Endothelial cell of umbilical vein (primary cell): ENCODE measurements at regions not wholly inside any gene's neighbourhood (a gene's known extent, or its start where the extent isn't known, plus 50 kb on each side); places are given as distances from the start of the nearest gene placed in this dataset.

Experiments
- BruUV-seq: library from RNA; stranded (reverse); fragments of 400-500 nt; replicated peaks from 2 replicates; lab custom pipeline; 2021; lab: Mats Ljungman, UMichigan
- CTCF ChIA-PET: fragments of 300-600, 350-600 bp; sonication (Branson Sonifier 250); formaldehyde crosslinking; loops from one replicate; lab custom pipeline; 2021; ENCODE audit warnings: antibody characterized with exemption, inconsistent platforms; lab: Charles Lee
- POLR2A ChIA-PET: fragments of 300-600, 350-600 bp; sonication (Branson Sonifier 250); formaldehyde crosslinking; loops from one replicate; lab custom pipeline; 2021; ENCODE audit warnings: antibody characterized with exemption, inconsistent platforms; lab: Charles Lee
- DNase-seq: peaks from one replicate; pipeline ENCODE4 v3.0.0-alpha.2; 2011; ENCODE audit warnings: low read depth, low spot score
- FAIRE-seq: peaks from 2 replicates; lab custom pipeline; 2011; peaks lifted over from hg19 to GRCh38; lab: Jason Lieb, UNC
- H2AFZ ChIP-seq: 2 replicates; pipeline ENCODE4 v1.6.0; 2012; ENCODE audit warnings: low read depth, low read length, control low read depth, inconsistent platforms
- H3K27ac ChIP-seq: 2 replicates; pipeline ENCODE4 v1.5.1; 2011; ENCODE audit warnings: low read depth, mild to moderate bottlenecking, control low read depth, low read length, moderate library complexity; ENCODE audit not compliant: insufficient read depth
- H3K27me3 ChIP-seq, 2 experiments: 2 replicates each; pipeline versions ENCODE4 v1.6.0 to v1.6.1; 2011; ENCODE audit warnings: low read length in 2 of 2, mixed read lengths in 1 of 2; ENCODE audit not compliant: control insufficient read depth in 2 of 2, insufficient read depth in 2 of 2
- H3K36me3 ChIP-seq, 2 experiments: 2 replicates in 1 of 2; 3 replicates in 1 of 2; pipeline ENCODE4 v1.5.1; 2011; ENCODE audit warnings: low read length in 2 of 2, mild to moderate bottlenecking in 1 of 2, moderate library complexity in 1 of 2; ENCODE audit not compliant: control insufficient read depth in 2 of 2, insufficient read depth in 2 of 2; ENCODE audit errors: extremely low read depth in 1 of 2
- H3K4me1 ChIP-seq: 3 replicates; pipeline ENCODE4 v1.5.1; 2011; ENCODE audit warnings: mild to moderate bottlenecking, low read length; ENCODE audit not compliant: control insufficient read depth, insufficient read depth; ENCODE audit errors: extremely low read depth
- H3K4me2 ChIP-seq: 2 replicates; pipeline ENCODE4 v1.6.1; 2011; ENCODE audit warnings: low read length, control low read depth, mixed read lengths; ENCODE audit not compliant: insufficient read depth
- H3K4me3 ChIP-seq, 3 experiments: fragments of 200-600 bp in 1 of 3; sonication (generic), shearing (Covaris generic) in 1 of 3; replicated peaks in 1 of 3; 2 replicates each; pipeline ENCODE4 v1.5.1; 2011 to 2016; ENCODE audit warnings: control low read depth in 3 of 3, low read length in 3 of 3, mild to moderate bottlenecking in 2 of 3, inconsistent platforms in 1 of 3, low read depth in 1 of 3, moderate library complexity in 1 of 3; ENCODE audit not compliant: insufficient read depth in 1 of 3
- H3K79me2 ChIP-seq: 2 replicates; pipeline ENCODE4 v1.6.0; 2012; ENCODE audit warnings: low read length, inconsistent platforms; ENCODE audit not compliant: control insufficient read depth, insufficient read depth
- H3K9ac ChIP-seq: replicated peaks from 2 replicates; pipeline ENCODE3; 2011; ENCODE audit warnings: low read length, control low read depth; ENCODE audit not compliant: insufficient read depth; ENCODE audit errors: extremely low read depth
- H3K9me1 ChIP-seq: replicated peaks from 3 replicates; pipeline ENCODE4 v1.6.0; 2011; ENCODE audit warnings: mild to moderate bottlenecking, low read length; ENCODE audit not compliant: control insufficient read depth, insufficient read depth; ENCODE audit errors: extremely low read depth
- H3K9me3 ChIP-seq: replicated peaks from 2 replicates; pipeline ENCODE4 v1.5.1; 2012; ENCODE audit warnings: low read length, inconsistent platforms; ENCODE audit not compliant: control insufficient read depth, insufficient read depth
- H4K20me1 ChIP-seq: replicated peaks from 2 replicates; pipeline ENCODE3; 2011; ENCODE audit warnings: mild to moderate bottlenecking, low read length; ENCODE audit not compliant: control insufficient read depth, insufficient read depth; ENCODE audit errors: extremely low read depth
- EZH2 ChIP-seq: IDR thresholded peaks from 2 replicates; pipeline ENCODE4 v1.6.1; 2012; ENCODE audit warnings: borderline replicate concordance, low read depth, mild to moderate bottlenecking, moderate library complexity, low read length, inconsistent platforms; ENCODE audit not compliant: severe bottlenecking
- FOS ChIP-seq: IDR thresholded peaks from 2 replicates; pipeline ENCODE4 v1.6.1; 2011; ENCODE audit warnings: mild to moderate bottlenecking, low read length, moderate library complexity, borderline replicate concordance; ENCODE audit not compliant: insufficient read depth
- GATA2 ChIP-seq: IDR thresholded peaks from 2 replicates; pipeline ENCODE4 v1.7.0; 2011; ENCODE audit warnings: low read depth, mild to moderate bottlenecking, moderate library complexity, mixed read lengths, low read length; ENCODE audit not compliant: insufficient read length, insufficient read depth
- JUN ChIP-seq: IDR thresholded peaks from 2 replicates; pipeline ENCODE4 v1.6.1; 2011; ENCODE audit warnings: borderline replicate concordance, low read depth; ENCODE audit not compliant: insufficient read length, insufficient read depth
- MYC ChIP-seq: IDR thresholded peaks from one replicate; pipeline ENCODE4 v1.6.1; 2011; ENCODE audit warnings: mild to moderate bottlenecking, low read depth, low read length
- POLR2A ChIP-seq: IDR thresholded peaks from 2 replicates; pipeline ENCODE4 v1.6.1; 2012; ENCODE audit warnings: low read depth, mild to moderate bottlenecking, control low read depth, low read length
- POLR2AphosphoS5 ChIP-seq: IDR thresholded peaks from 2 replicates; pipeline ENCODE4 v1.6.1; 2012; ENCODE audit warnings: low read depth, mild to moderate bottlenecking, control low read depth, low read length, moderate library complexity; ENCODE audit not compliant: insufficient read depth
- dilution Hi-C: fragments of 300-500 bp; cut with MboI; formaldehyde crosslinking; loops from one replicate; pipeline ENCODE4 v1.15.0; 2019; ENCODE audit warnings: low sequenced_read_pairs; ENCODE audit not compliant: extremely low pct_ligation_motif_present
- intact Hi-C: fragments of 100-400 bp; cut with micrococcal nuclease; formaldehyde crosslinking; loops from one replicate; pipeline ENCODE4 v1.10.0; 2022
- TF ChIP-seq, protein P1 (sequence below), 2 donors: IDR thresholded peaks; 1 replicate in 1 of 2; 2 replicates in 1 of 2; pipeline ENCODE4 v1.5.1; 2011; ENCODE audit warnings: low read length in 2 of 2, mild to moderate bottlenecking in 2 of 2, moderate library complexity in 2 of 2, control low read depth in 1 of 2, inconsistent platforms in 1 of 2, low read depth in 1 of 2; ENCODE audit not compliant: insufficient read depth in 1 of 2; ENCODE audit errors: extremely low read depth in 1 of 2
- TF ChIP-seq, protein P2 (sequence below): IDR thresholded peaks from 2 replicates; pipeline ENCODE4 v1.6.1; 2011; ENCODE audit not compliant: insufficient read depth, insufficient read length

DNA sequence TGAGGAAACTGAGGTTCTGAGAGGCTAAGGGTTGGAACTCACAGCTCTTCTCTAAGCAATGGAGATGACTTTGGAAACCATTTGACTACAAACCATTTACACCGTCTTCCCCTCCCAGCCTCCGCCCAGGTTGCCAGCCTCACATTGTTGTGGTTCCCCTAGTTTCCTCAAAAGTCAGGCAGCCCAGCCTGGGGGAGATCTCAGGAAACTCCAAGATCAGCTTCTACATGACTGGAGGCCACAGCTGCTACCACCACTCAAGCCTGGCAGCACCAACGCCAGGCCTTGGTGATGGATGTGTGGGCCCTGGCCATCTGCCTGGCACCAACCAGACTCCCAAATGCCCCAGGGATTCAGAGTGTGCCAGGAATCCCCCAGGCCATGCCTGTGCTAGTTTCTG is 207.9 kb downstream of the TSHZ3 start:
- Histone ChIP-seq H2AFZ (no peak overlapping the region), H3K9ac (no peak overlapping the region)
- no TSS peak for BruUV-seq

DNA sequence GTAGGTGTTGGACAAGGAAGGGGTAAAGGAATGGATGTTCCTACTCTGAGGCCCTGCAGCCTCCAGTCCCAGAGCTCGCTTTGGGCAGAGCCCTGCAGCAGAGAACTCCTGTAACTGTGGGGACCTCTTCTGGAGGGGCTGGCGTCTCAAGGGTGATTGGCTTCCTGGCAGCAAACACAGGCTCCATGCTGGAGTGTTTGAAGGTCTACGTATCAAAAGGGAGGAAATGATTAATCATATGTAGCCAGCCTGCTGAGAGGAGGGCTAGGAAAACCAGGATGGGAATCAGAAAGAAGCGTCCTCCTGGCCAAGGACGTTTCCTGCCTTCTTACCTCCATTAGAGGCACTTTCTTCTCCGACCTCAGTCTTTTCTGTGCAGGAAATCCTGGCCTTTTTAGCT is 208.5 kb downstream of the TSHZ3 start:
- no peak overlapping the region for H2AFZ ChIP-seq
- H3K4me1 ChIP-seq, result no peaks in the 10 kb centered on the region
- dilution Hi-C loops (no loop called here), intact Hi-C loops (no loop called here)
- H3K9me3 ChIP-seq, result peaks cover 7% of the 10 kb centered on the region
- DNase-seq, result no peak
- H3K4me3 ChIP-seq, result no peak overlapping the region
- H3K27me3 ChIP-seq, result no peaks in the 10 kb centered on the region
- H3K9ac ChIP-seq, result no peak overlapping the region
- H4K20me1 ChIP-seq, result no peaks in the 10 kb centered on the region
- H3K4me2 ChIP-seq, result no peak overlapping the region
- TF ChIP-seq EZH2, result no peak
- no peak for TF ChIP-seq POLR2AphosphoS5
- no peak for TF ChIP-seq POLR2A
- TF ChIP-seq, protein P1, sequence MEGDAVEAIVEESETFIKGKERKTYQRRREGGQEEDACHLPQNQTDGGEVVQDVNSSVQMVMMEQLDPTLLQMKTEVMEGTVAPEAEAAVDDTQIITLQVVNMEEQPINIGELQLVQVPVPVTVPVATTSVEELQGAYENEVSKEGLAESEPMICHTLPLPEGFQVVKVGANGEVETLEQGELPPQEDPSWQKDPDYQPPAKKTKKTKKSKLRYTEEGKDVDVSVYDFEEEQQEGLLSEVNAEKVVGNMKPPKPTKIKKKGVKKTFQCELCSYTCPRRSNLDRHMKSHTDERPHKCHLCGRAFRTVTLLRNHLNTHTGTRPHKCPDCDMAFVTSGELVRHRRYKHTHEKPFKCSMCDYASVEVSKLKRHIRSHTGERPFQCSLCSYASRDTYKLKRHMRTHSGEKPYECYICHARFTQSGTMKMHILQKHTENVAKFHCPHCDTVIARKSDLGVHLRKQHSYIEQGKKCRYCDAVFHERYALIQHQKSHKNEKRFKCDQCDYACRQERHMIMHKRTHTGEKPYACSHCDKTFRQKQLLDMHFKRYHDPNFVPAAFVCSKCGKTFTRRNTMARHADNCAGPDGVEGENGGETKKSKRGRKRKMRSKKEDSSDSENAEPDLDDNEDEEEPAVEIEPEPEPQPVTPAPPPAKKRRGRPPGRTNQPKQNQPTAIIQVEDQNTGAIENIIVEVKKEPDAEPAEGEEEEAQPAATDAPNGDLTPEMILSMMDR (IDR thresholded peaks at IDR 0.05; ENCODE audit: extremely low read depth in 1 of 2, insufficient read depth in 1 of 2, low read depth in 1 of 2, low read length in 2 of 2), result no peak
- TF ChIP-seq GATA2, result no peak
- TF ChIP-seq, protein P2, sequence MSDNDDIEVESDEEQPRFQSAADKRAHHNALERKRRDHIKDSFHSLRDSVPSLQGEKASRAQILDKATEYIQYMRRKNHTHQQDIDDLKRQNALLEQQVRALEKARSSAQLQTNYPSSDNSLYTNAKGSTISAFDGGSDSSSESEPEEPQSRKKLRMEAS, result no peak
- TF ChIP-seq JUN, result no peak
- TF ChIP-seq MYC, result no peak
- no peak for TF ChIP-seq FOS
- ChIA-PET CTCF (no interaction called here), POLR2A (no interaction called here)
- FAIRE-seq, result no peak
- no peaks in the 10 kb centered on the region for H3K79me2 ChIP-seq
- no peak overlapping the region for H3K27ac ChIP-seq
- no peaks in the 10 kb centered on the region for H3K36me3 ChIP-seq
- H3K9me1 ChIP-seq, result no peaks in the 10 kb centered on the region
- BruUV-seq, result no TSS peak

More for the DNA sequence above, 207.9 kb downstream of the TSHZ3 start:
- DNase-seq, result no peak
- no peaks in the 10 kb centered on the region for H3K79me2 ChIP-seq
- no peak overlapping the region for H3K27ac ChIP-seq
- peaks cover 7% of the 10 kb centered on the region for H3K9me3 ChIP-seq
- POLR2A ChIA-PET, result no interaction called here
- no peaks in the 10 kb centered on the region for H3K27me3 ChIP-seq
- no peak for TF ChIP-seq JUN
- no peak for TF ChIP-seq POLR2AphosphoS5
- TF ChIP-seq MYC, result no peak
- TF ChIP-seq, protein P1 (IDR thresholded peaks at IDR 0.05; ENCODE audit: extremely low read depth in 1 of 2, insufficient read depth in 1 of 2, low read depth in 1 of 2, low read length in 2 of 2), result no peak
- TF ChIP-seq FOS, result no peak
- dilution Hi-C loops, result no loop called here
- no peaks in the 10 kb centered on the region for H3K4me1 ChIP-seq
- CTCF ChIA-PET, result no interaction called here
- H3K36me3 ChIP-seq, result no peaks in the 10 kb centered on the region
- H4K20me1 ChIP-seq, result no peaks in the 10 kb centered on the region
- FAIRE-seq, result no peak
- no peak overlapping the region for H3K4me2 ChIP-seq
- H3K4me3 ChIP-seq, result no peak overlapping the region
- intact Hi-C loops, result no loop called here
- H3K9me1 ChIP-seq, result no peaks in the 10 kb centered on the region
